Renal pelvis (tissue), 1 donor: ENCODE measurements at regions not wholly inside any gene's neighbourhood (a gene's known extent, or its start where the extent isn't known, plus 50 kb on each side); places are given as distances from the start of the nearest gene placed in this dataset.
"Not testable (repeated sequence)": the region's sequence is repeated elsewhere in the genome, so short reads cannot be mapped to it uniquely, and the experiment has no call there.

ENCODE experiments used
- DNase-seq: peaks from one replicate; pipeline ENCODE4 v3.0.0-alpha.2; 2013

GRCh38 chr9:82116556-82116955 is 128.0 kb downstream of the SPATA31D1 start:
- no peak for DNase-seq

DNA sequence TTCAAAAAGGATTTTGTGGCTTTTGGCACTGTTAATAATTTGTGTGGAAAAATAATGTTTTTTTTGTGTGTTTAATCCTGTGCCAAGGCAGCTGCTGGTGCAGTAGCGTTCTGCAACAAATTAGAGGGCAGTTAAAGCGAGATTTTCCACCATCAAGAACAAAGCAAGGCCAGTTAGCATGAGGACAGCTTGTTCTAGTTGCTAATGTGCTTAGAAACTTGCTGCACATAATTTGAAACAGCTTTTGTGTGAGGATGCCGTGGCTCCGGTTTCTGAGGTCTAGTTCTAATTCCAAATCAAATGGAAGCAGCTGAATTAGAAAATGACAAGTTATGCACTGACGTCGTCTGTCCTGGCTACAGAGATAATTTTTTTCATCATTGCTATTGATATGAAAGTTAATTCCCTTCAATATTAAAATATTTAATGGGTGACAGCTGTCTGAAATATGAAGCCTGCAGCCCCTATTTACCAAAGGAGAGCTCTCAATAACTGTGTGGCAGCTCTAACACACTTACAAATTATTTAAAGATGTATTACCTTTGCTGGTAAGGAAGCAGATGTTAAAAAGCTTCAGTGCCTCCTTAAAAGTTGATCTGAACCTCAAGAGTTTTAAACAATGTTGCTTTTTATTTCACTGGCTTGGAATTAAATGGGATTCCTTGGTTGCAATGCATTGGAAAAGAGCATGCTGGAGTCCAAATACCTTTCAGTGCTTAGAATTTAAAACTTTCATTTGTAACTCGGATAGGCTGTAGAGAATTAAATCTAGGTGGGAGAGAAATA is 128.6 kb downstream of the SPATA31D1 start:
- DNase-seq: no peak

- DNase-seq: no peak
These were observed 134.2 kb downstream of the SPATA31D1 start for GRCh38 chr9:82122731-82123130.

- DNase-seq: no peak
These were observed 135.5 kb downstream of the SPATA31D1 start for GRCh38 chr9:82124090-82124489.

DNA sequence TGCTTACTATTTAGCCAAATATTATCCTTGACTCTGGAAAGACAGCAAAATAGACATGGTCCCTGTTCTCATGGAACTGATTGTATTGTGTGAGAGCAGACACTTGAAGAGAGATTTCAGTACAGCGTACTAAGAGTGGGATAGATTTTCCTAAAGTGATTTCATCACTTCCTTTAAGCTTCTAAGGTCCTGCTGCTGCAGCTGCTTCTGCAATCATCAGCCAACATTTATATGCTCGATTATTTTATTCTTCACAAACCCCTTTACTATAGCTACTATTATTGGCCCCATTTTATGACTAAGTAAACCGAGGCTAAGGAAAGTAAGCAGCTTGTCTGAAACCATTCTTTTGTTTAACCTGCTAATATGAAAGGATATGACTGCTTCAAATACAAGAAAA is 137.7 kb downstream of the SPATA31D1 start:
- no peak for DNase-seq

- DNase-seq: no peak
These were observed 138.9 kb downstream of the SPATA31D1 start for GRCh38 chr9:82127465-82127864.

DNA sequence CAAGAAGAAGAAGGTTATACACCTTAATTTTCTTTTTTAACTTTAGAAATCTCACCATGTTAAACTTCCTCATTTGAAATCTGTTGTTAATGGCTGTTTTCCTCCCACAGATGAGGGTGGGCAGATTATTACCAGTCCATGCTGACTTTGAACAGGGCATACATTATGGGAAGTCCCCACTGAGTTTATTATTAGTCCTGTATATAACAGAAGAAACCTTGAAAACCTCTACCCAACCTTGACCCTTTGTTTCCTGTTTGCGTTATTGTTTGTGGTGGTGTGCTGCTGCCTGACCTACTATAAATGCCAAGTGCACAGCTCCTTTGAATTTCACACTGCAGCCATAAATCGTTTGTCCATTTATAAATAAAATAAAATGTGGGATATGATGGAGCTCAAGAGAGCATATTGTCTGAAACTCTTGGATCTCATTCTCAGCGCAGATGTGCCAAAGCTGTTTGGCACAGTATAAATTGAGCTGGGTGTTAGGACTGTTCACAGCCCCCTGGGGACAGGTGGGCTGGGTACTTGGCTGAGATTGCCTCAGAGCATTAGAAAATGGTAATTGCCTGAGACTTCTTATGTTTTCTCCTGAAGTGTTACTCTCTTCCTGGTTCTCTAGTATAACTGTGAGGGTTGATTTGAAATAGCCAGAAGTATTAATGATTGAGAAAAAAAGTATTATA is 139.6 kb downstream of the SPATA31D1 start:
- no peak for DNase-seq

- DNase-seq: no peak
These were observed 141.1 kb downstream of the SPATA31D1 start for GRCh38 chr9:82129708-82130107.

GRCh38 chr9:82130331-82131042 is 141.9 kb downstream of the SPATA31D1 start:
- no peak for DNase-seq

- no peak for DNase-seq
These were observed 142.5 kb downstream of the SPATA31D1 start for GRCh38 chr9:82131072-82131471.

DNA sequence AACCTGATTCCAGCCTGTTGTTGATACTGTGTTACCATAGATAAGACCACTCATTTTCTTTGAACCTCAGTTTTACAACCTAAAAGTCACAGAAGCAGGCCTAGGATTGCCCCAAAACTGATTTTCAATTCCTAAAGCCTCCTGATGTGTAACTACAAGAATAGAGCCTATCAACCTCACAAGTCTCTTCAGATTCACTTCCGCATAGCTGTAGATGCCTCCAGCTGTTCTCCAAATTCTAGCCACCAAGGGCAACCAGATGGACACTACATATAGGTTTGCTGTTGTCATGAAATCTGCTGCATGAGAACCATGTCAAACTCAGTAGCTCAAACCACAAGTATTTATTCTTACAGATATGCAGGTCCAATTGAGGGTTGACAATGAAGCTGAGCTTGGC is 143.5 kb downstream of the SPATA31D1 start:
- DNase-seq: no peak

GRCh38 chr9:82134010-82134409 is 145.4 kb downstream of the SPATA31D1 start:
- DNase-seq: no peak

- no peak for DNase-seq
These were observed 146.5 kb downstream of the SPATA31D1 start for GRCh38 chr9:82135106-82135505.

DNA sequence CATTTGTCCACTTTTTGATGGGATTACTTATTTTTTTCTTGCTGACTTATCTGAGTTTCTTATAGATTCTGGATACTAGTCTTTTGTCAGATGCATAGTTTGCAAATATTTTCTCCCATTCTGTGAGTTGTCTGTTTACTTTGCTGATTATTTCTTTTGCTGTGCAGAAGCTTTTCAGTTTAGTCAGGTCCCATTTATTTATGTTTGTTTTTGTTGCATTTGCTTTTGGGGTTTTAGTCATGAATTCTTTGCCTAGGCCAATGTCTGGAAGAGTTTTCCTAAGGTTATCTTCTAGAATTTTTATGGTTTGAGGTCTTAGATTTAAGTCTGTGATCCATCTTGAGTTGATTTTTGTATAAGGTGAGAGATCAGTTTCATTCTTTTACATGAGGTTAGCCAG is 149.5 kb downstream of the SPATA31D1 start:
- not testable (repeated sequence) for DNase-seq

- DNase-seq: no peak
These were observed 151.9 kb downstream of the SPATA31D1 start for GRCh38 chr9:82140471-82140870.

DNA sequence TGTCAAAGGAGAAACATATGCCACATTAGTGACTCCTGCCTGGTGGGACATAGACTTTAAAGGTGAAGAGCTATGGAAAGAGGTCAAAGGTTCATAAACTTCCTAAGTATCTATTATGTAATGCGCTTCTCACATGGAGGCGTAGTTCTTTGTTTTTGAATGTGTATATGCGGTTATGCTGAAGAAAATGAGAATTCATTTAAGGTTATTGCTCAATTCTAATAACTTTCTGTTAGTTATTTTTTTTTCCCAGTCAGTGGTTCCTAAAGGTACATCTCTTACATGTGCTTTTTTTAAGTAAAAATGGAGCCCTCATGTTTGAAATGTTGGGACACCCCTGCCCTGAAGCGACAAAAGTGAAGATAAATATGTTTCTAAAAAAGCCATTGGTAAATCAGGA is 156.2 kb downstream of the SPATA31D1 start:
- no peak for DNase-seq

DNA sequence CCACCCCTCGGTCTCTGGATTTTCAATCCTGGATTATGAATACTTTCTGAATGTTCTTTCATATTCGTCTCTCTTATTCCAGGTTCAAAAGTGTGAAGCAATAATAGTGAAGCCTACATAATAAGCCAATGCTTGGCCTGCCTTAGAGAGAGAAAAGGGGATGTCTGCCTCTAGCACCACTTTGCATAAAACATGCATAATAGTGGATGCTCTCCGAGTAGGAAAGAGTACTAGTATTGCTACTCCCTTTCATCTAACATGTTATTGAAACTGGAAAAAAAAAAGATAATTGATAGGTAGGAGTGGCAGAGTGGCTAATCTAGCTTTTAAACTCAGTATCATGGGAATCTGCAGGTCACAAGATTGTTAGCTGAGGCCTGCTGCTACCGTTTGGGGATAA is 158.1 kb downstream of the SPATA31D1 start:
- DNase-seq: no peak

DNA sequence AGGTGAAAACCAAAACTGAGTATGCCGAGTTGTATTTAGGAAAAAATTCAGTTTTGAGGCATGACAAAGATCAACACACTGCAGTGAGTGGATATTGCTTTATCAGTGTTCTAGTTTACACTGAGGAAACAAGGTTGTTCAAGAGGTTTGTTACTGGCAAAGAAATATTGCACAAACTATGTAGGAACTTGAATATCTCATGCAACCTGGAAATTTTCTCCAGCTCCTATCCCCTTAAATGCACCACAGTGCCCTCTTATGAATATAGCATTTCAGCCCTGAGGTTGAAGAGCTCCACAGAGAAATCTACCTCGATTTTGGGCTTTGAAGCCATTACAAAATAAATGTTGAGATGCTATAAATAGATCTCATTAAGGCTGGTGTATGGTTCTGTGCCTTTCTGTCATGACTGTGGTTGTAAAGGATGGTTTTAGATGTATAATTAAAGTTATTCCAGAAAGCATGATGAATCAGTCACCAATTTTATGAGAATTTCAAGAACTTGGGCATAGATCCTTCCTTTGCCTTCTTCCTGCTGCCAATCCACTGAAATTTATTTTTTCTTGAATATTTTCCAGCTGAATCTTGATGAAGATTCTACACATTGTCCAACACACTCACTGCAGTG is 159.3 kb downstream of the SPATA31D1 start:
- no peak for DNase-seq

DNA sequence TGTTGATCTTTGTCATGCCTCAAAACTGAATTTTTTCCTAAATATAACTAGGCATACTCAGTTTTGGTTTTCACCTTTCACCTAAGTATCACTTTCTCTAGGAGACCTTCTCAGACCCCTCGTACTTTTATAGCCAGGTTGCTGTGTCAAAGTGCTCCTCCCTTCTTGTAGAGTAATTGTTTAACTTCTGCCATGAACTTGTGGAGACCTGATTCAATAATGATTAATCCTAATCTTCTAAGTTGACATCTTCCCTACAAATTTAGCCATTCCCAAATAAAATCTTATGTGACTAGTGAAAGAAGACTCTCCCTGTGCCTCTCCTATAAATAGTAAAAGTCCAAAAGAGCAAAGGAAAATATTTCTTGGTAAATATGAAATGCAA is 159.8 kb downstream of the SPATA31D1 start:
- no peak for DNase-seq

DNA sequence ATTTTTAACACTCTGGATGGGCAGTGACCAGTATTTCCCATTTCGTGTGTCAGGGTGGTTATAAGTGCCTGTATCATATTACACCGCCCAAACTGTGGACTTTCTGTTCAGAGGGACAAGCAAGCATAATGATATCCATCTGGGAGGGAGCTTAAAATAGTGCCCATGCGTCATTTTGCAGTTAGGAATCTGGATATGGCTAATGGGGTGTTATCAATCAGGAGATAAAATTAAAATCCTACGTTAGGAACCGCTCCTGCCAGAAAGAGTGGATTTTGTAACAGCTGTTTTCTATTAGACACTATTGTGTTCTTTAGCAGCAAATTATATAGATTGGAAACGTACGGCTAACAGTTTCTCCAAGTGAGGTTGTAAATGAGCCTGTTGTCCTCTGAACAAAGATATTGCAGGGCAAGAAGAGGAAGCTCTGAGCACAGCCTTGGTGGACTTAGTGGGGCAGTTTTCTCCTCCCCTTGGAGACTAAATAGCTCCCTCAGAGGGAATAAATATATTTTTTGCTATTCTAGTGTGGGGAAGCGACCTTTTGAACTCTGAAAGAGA is 160.4 kb downstream of the SPATA31D1 start:
- DNase-seq: peak; percentile 52

GRCh38 chr9:82149501-82149946 is 161.0 kb downstream of the SPATA31D1 start:
- DNase-seq: no peak

DNA sequence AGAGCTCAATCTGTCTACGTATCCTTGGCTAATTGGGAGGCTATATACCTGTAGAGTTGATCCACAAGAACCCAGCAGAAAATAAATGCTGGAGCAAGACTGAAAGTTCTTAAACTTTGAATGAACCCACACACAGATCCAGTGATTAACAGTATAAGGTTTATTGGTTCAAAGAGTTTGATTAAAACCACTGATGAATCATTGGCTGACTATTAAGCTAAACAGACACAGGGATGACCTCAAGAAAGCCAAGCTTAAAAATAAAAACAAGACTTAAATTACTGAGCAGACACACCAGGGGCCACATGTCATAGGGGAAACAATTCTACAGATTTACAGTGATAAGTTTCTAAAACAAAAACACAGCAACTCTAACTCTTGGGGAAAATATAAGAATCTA is 163.6 kb downstream of the SPATA31D1 start:
- peak; percentile 36 for DNase-seq
